ENCODE measurements at regions not wholly inside any gene's neighbourhood (a gene's known extent, or its start where the extent isn't known, plus 50 kb on each side); places are given as distances from the start of the nearest gene placed in this dataset.
"Not testable (repeated sequence)": the region's sequence is repeated elsewhere in the genome, so short reads cannot be mapped to it uniquely, and the experiment has no call there.

GRCh38 chr9:119880361-119880760 lies 511.1 kb upstream of the BRINP1 start:
- no peaks in the 10 kb centered on the region for H3K36me3 Mint-ChIP-seq (ENCODE audit: unreplicated experiment)
- DNase-seq: no peak
- peaks cover 12% of the 10 kb centered on the region for H3K4me1 Mint-ChIP-seq (ENCODE audit: low read depth, unreplicated experiment)
- peaks cover 5% of the 10 kb centered on the region for H3K9me3 Mint-ChIP-seq (ENCODE audit: unreplicated experiment)
- no peak for TF ChIP-seq CTCF (IDR thresholded peaks at IDR 0.05; ENCODE audit: partially characterized antibody, unreplicated experiment)
- H3K27ac Mint-ChIP-seq (ENCODE audit: unreplicated experiment): no peak overlapping the region
- peaks cover 2% of the 10 kb centered on the region for H3K27me3 Mint-ChIP-seq (ENCODE audit: unreplicated experiment)
- H3K4me3 Mint-ChIP-seq (ENCODE audit: unreplicated experiment): no peak overlapping the region

- no peak for TF ChIP-seq CTCF (IDR thresholded peaks at IDR 0.05; ENCODE audit: partially characterized antibody, unreplicated experiment)
- Mint-ChIP-seq H3K27ac (ENCODE audit: unreplicated experiment) (peak overlapping the region; percentile 10), H3K9me3 (ENCODE audit: unreplicated experiment) (peaks cover 3% of the 10 kb centered on the region), H3K27me3 (ENCODE audit: unreplicated experiment) (peaks cover 2% of the 10 kb centered on the region), H3K4me1 (ENCODE audit: low read depth, unreplicated experiment) (peaks cover 12% of the 10 kb centered on the region), H3K4me3 (ENCODE audit: unreplicated experiment) (no peak overlapping the region), H3K36me3 (ENCODE audit: unreplicated experiment) (no peaks in the 10 kb centered on the region)
- peak; percentile 55 for DNase-seq
Measured at GRCh38 chr9:119877306-119877705, 508.1 kb upstream of the BRINP1 start.

- H3K27ac Mint-ChIP-seq (ENCODE audit: unreplicated experiment): no peak overlapping the region
- no peak for TF ChIP-seq CTCF (IDR thresholded peaks at IDR 0.05; ENCODE audit: partially characterized antibody, unreplicated experiment)
- peaks cover 2% of the 10 kb centered on the region for H3K27me3 Mint-ChIP-seq (ENCODE audit: unreplicated experiment)
- peaks cover 3% of the 10 kb centered on the region for H3K9me3 Mint-ChIP-seq (ENCODE audit: unreplicated experiment)
- DNase-seq: no peak
- peaks cover 12% of the 10 kb centered on the region for H3K4me1 Mint-ChIP-seq (ENCODE audit: low read depth, unreplicated experiment)
- peaks cover 7% of the 10 kb centered on the region for H3K36me3 Mint-ChIP-seq (ENCODE audit: unreplicated experiment)
- H3K4me3 Mint-ChIP-seq (ENCODE audit: unreplicated experiment): no peak overlapping the region
Measured at GRCh38 chr9:119873877-119874276, 504.6 kb upstream of the BRINP1 start.

- not testable (repeated sequence) for H3K4me1 Mint-ChIP-seq (ENCODE audit: low read depth, unreplicated experiment); H3K27ac Mint-ChIP-seq (ENCODE audit: unreplicated experiment)
Measured at GRCh38 chr9:119870251-119870650, 501.0 kb upstream of the BRINP1 start.

GRCh38 chr9:119868694-119869093 lies 499.5 kb upstream of the BRINP1 start:
- no peaks in the 10 kb centered on the region for H3K27me3 Mint-ChIP-seq (ENCODE audit: unreplicated experiment)
- no peak for DNase-seq
- peaks cover 3% of the 10 kb centered on the region for H3K9me3 Mint-ChIP-seq (ENCODE audit: unreplicated experiment)
- H3K4me1 Mint-ChIP-seq (ENCODE audit: low read depth, unreplicated experiment): no peaks in the 10 kb centered on the region
- no peak overlapping the region for H3K4me3 Mint-ChIP-seq (ENCODE audit: unreplicated experiment)
- peaks cover 13% of the 10 kb centered on the region for H3K36me3 Mint-ChIP-seq (ENCODE audit: unreplicated experiment)
- TF ChIP-seq CTCF (IDR thresholded peaks at IDR 0.05; ENCODE audit: partially characterized antibody, unreplicated experiment): no peak
- no peak overlapping the region for H3K27ac Mint-ChIP-seq (ENCODE audit: unreplicated experiment)

More at GRCh38 chr9:119870251-119870650, 501.0 kb upstream of the BRINP1 start:
- not testable (repeated sequence) for H3K36me3 Mint-ChIP-seq (ENCODE audit: unreplicated experiment); H3K27me3 Mint-ChIP-seq (ENCODE audit: unreplicated experiment); H3K9me3 Mint-ChIP-seq (ENCODE audit: unreplicated experiment); DNase-seq; H3K4me3 Mint-ChIP-seq (ENCODE audit: unreplicated experiment)

- no peak for TF ChIP-seq CTCF (IDR thresholded peaks at IDR 0.05; ENCODE audit: partially characterized antibody, unreplicated experiment)
Measured at GRCh38 chr9:119861842-119862241, 492.6 kb upstream of the BRINP1 start.

More at GRCh38 chr9:119861842-119862241, 492.6 kb upstream of the BRINP1 start:
- Mint-ChIP-seq H3K9me3 (ENCODE audit: unreplicated experiment) (peaks cover 3% of the 10 kb centered on the region), H3K4me1 (ENCODE audit: low read depth, unreplicated experiment) (peaks cover 4% of the 10 kb centered on the region), H3K36me3 (ENCODE audit: unreplicated experiment) (peaks cover 6% of the 10 kb centered on the region), H3K4me3 (ENCODE audit: unreplicated experiment) (no peak overlapping the region), H3K27ac (ENCODE audit: unreplicated experiment) (no peak overlapping the region), H3K27me3 (ENCODE audit: unreplicated experiment) (no peaks in the 10 kb centered on the region)
- DNase-seq: no peak

Data from glutamatergic neuron (in vitro differentiated cells).